SK-N-SH (cell line): ENCODE measurements at regions not wholly inside any gene's neighbourhood (a gene's known extent, or its start where the extent isn't known, plus 50 kb on each side); places are given as distances from the start of the nearest gene placed in this dataset.
A peak's percentile ranks its signal among the peaks of the same experiment; 100 is the strongest.

Source experiments
- CTCF ChIA-PET: fragments of 300-600, 350-600 bp; formaldehyde crosslinking; extraction: SDS; loops from one replicate; lab custom pipeline; 2021; lab: Yijun Ruan, JAX
- POLR2A ChIA-PET: fragments of 350-600 bp; sonication (Branson Sonifier 250); formaldehyde crosslinking; extraction: SDS; loops from one replicate; lab custom pipeline; 2020; ENCODE audit warnings: antibody characterized with exemption, inconsistent platforms; lab: Yijun Ruan, JAX
- DNase-seq: peaks from one replicate; pipeline ENCODE4 v3.0.0; 2012
- H2AFZ ChIP-seq: fragments of 200-600 bp; sonication (generic); 2 replicates; pipeline ENCODE4 v1.8.1; 2016; ENCODE audit warnings: antibody characterized with exemption, mild to moderate bottlenecking, low read depth
- H3F3A ChIP-seq: fragments of 200-600 bp; sonication (generic); replicated peaks from 2 replicates; pipeline ENCODE3; 2016; ENCODE audit warnings: antibody characterized with exemption, mild to moderate bottlenecking; ENCODE audit not compliant: insufficient read depth
- H3K27ac ChIP-seq, 2 experiments: fragments of 200-500 bp in 1 of 2; fragments of 200-600 bp in 1 of 2; sonication (Bioruptor generic) in 1 of 2; sonication (generic), shearing (Covaris generic) in 1 of 2; 2 replicates each; pipeline versions ENCODE4 v1.5.1 to v1.6.1; 2014 to 2016; ENCODE audit warnings: low read depth in 2 of 2, inconsistent platforms in 1 of 2, low read length in 1 of 2, mild to moderate bottlenecking in 1 of 2, mixed read lengths in 1 of 2
- H3K27me3 ChIP-seq: fragments of 200-600 bp; sonication (generic), shearing (Covaris generic); 2 replicates; pipeline ENCODE4 v1.6.1; 2016; ENCODE audit warnings: mixed run types; ENCODE audit not compliant: insufficient read depth
- H3K36me3 ChIP-seq, 2 experiments: fragments of 200-500 bp in 1 of 2; fragments of 200-600 bp in 1 of 2; sonication (Bioruptor generic) in 1 of 2; sonication (generic) in 1 of 2; replicated peaks in 1 of 2; 2 replicates each; pipeline versions ENCODE3 to v1.5.1; 2014 to 2016; ENCODE audit warnings: low read length in 1 of 2, mild to moderate bottlenecking in 1 of 2; ENCODE audit not compliant: insufficient read depth in 2 of 2, control insufficient read depth in 1 of 2
- H3K4me1 ChIP-seq, 2 experiments: fragments of 200-500 bp in 1 of 2; fragments of 200-600 bp in 1 of 2; sonication (Bioruptor generic) in 1 of 2; sonication (generic), shearing (Covaris generic) in 1 of 2; 2 replicates each; pipeline versions ENCODE4 v1.5.1 to v1.6.1; 2014 to 2016; ENCODE audit warnings: low read depth in 1 of 2, low read length in 1 of 2, mixed run types in 1 of 2; ENCODE audit not compliant: insufficient read depth in 2 of 2, control insufficient read depth in 1 of 2
- H3K4me2 ChIP-seq: fragments of 200-600 bp; sonication (generic), shearing (Covaris generic); 2 replicates; pipeline ENCODE4 v1.6.1; 2017; ENCODE audit warnings: mixed run types
- H3K4me3 ChIP-seq, 2 experiments: fragments of 200-500 bp in 1 of 2; fragments of 200-600 bp in 1 of 2; sonication (Bioruptor generic) in 1 of 2; sonication (generic), shearing (Covaris generic) in 1 of 2; 2 replicates each; pipeline versions ENCODE4 v1.5.1 to v1.8.1; 2014 to 2016; ENCODE audit warnings: low read depth in 2 of 2, inconsistent platforms in 1 of 2, low read length in 1 of 2, mild to moderate bottlenecking in 1 of 2, mixed read lengths in 1 of 2, moderate library complexity in 1 of 2
- H3K79me2 ChIP-seq: fragments of 200-600 bp; sonication (generic); 2 replicates; pipeline ENCODE4 v1.8.1; 2017; ENCODE audit warnings: mild to moderate bottlenecking; ENCODE audit not compliant: insufficient read depth
- H3K9ac ChIP-seq: fragments of 200-600 bp; sonication (generic); 2 replicates; pipeline ENCODE4 v1.6.1; 2017; ENCODE audit warnings: mixed run types
- H3K9me2 ChIP-seq: fragments of 200-600 bp; sonication (generic); 2 replicates; pipeline ENCODE4 v1.6.1; 2017; ENCODE audit warnings: mixed run types
- H3K9me3 ChIP-seq: fragments of 200-600 bp; sonication (generic); 2 replicates; pipeline ENCODE4 v1.6.1; 2017; ENCODE audit warnings: mixed run types, mild to moderate bottlenecking, moderate library complexity
- H4K20me1 ChIP-seq: fragments of 200-600 bp; sonication (generic); 2 replicates; pipeline ENCODE4 v1.6.1; 2017; ENCODE audit warnings: mild to moderate bottlenecking, mixed run types; ENCODE audit not compliant: insufficient read depth
- ELF1 ChIP-seq: IDR thresholded peaks from 2 replicates; pipeline ENCODE4 v1.4.0; 2012
- EP300 ChIP-seq, 2 experiments: IDR thresholded peaks; 2 replicates each; pipeline versions ENCODE4 v1.4.0 to v1.6.1; 2012; ENCODE audit warnings: borderline replicate concordance in 1 of 2, low read depth in 1 of 2, low read length in 1 of 2
- FOSL2 ChIP-seq: IDR thresholded peaks from 2 replicates; pipeline ENCODE4 v1.4.0; 2012; ENCODE audit warnings: low read depth, mild to moderate bottlenecking, moderate library complexity, borderline replicate concordance
- FOXM1 ChIP-seq: IDR thresholded peaks from 2 replicates; pipeline ENCODE4 v1.4.0; 2012; ENCODE audit warnings: low read depth, mild to moderate bottlenecking
- IRF3 ChIP-seq: fragments of 150-350 bp; IDR thresholded peaks from 2 replicates; pipeline ENCODE4 v1.6.1; 2016; ENCODE audit warnings: mild to moderate bottlenecking, low read depth, low read length
- MEF2A ChIP-seq: IDR thresholded peaks from 2 replicates; pipeline ENCODE4 v1.4.0; 2012; ENCODE audit warnings: low read depth, borderline replicate concordance
- MXI1 ChIP-seq: IDR thresholded peaks from 2 replicates; pipeline ENCODE4 v1.6.1; 2012; ENCODE audit warnings: mild to moderate bottlenecking, low read depth, low read length, improper control_type of control experiment
- PBX3 ChIP-seq: IDR thresholded peaks from 2 replicates; pipeline ENCODE4; 2012
- POLR2AphosphoS5 ChIP-seq: IDR thresholded peaks from 2 replicates; pipeline ENCODE4 v1.6.1; 2012; ENCODE audit warnings: low read depth, low read length
- RAD21 ChIP-seq: IDR thresholded peaks from 2 replicates; pipeline ENCODE4 v1.6.1; 2012; ENCODE audit warnings: mild to moderate bottlenecking, low read length
- RCOR1 ChIP-seq: fragments of 150-350 bp; IDR thresholded peaks from 2 replicates; pipeline ENCODE4 v1.6.1; 2017; ENCODE audit warnings: antibody characterized with exemption, low read length
- REST ChIP-seq: IDR thresholded peaks from 2 replicates; pipeline ENCODE4 v1.6.1; 2012; ENCODE audit warnings: mild to moderate bottlenecking, low read depth, low read length, moderate library complexity
- RFX5 ChIP-seq: IDR thresholded peaks from 2 replicates; pipeline ENCODE4 v1.6.1; 2012; ENCODE audit warnings: mild to moderate bottlenecking, improper control_type of control experiment, low read length
- RXRA ChIP-seq: IDR thresholded peaks from 2 replicates; pipeline ENCODE4 v1.4.0; 2012; ENCODE audit warnings: low read depth, mild to moderate bottlenecking, borderline replicate concordance
- SIN3A ChIP-seq: IDR thresholded peaks from 2 replicates; pipeline ENCODE4 v1.6.1; 2012; ENCODE audit warnings: low read depth, mild to moderate bottlenecking, low read length, moderate library complexity, borderline replicate concordance
- TCF12 ChIP-seq: IDR thresholded peaks from 2 replicates; pipeline ENCODE4 v1.4.0; 2012
- USF2 ChIP-seq: fragments of 150-350 bp; IDR thresholded peaks from 2 replicates; pipeline ENCODE4 v1.6.1; 2017; ENCODE audit warnings: antibody characterized with exemption, low read length, low read depth, borderline replicate concordance
- YY1 ChIP-seq: IDR thresholded peaks from 2 replicates; pipeline ENCODE4 v1.4.0; 2012; ENCODE audit warnings: low read depth, mild to moderate bottlenecking
- ZBTB33 ChIP-seq: IDR thresholded peaks from 2 replicates; pipeline ENCODE4 v1.4.0; 2012; ENCODE audit warnings: low read depth, borderline replicate concordance
- WGBS: methylation state at CpG from one replicate; pipeline ENCODE4 v1.1.6; 2017; ENCODE audit warnings: low lambda C conversion rate; 5-methylcytosine and 5-hydroxymethylcytosine counted together

DNA sequence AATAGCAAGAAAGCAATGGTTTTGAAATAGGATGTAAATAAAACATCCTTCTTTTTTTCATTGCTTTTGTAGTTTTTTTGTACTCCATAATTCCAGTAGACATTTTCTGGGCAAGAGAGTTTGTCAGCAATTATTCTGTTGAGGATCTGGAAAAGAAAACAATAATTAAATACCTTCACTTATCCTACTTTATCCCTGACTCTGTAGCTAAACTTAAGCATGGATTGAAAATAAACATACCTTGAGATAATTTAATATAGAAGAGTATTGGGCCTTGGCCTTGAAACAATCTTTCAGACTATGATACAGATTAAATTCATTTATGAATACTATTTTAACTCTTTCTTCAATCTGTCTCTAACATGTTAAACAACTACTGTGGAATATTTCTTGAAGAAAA lies 321.2 kb downstream of the CHRM3 start:
- Histone ChIP-seq H3K27me3 (no peaks in the 10 kb centered on the region), H3K9me2 (no peaks in the 10 kb centered on the region), H2AFZ (no peak overlapping the region), H4K20me1 (no peaks in the 10 kb centered on the region), H3K79me2 (no peaks in the 10 kb centered on the region), H3K9me3 (no peaks in the 10 kb centered on the region), H3K4me2 (no peak overlapping the region), H3K4me3 (no peak overlapping the region), H3K4me1 (peaks cover 0 to 15% of the 10 kb centered on the region in 2 experiments; a peak in 2 of 4 replicates), H3K9ac (no peak overlapping the region), H3F3A (no peaks in the 10 kb centered on the region), H3K27ac (peak overlapping the region in 1 of 2 experiments; percentile 73; a peak in 2 of 4 replicates), H3K36me3 (no peaks in the 10 kb centered on the region)
- TF ChIP-seq PBX3: no peak
- no peak for TF ChIP-seq YY1
- TF ChIP-seq RAD21: no peak
- TF ChIP-seq POLR2AphosphoS5: no peak
- TF ChIP-seq MEF2A: no peak
- no peak for TF ChIP-seq RXRA
- no peak for TF ChIP-seq RFX5
- no peak for TF ChIP-seq USF2
- no peak for TF ChIP-seq ELF1
- no peak for TF ChIP-seq MXI1
- TF ChIP-seq EP300 (IDR thresholded peaks at IDR 0.05; ENCODE audit: borderline replicate concordance in 1 of 2, low read depth in 1 of 2, low read length in 1 of 2): no peak
- CTCF ChIA-PET: no interaction called here
- DNase-seq: no peak
- POLR2A ChIA-PET: no interaction called here

DNA sequence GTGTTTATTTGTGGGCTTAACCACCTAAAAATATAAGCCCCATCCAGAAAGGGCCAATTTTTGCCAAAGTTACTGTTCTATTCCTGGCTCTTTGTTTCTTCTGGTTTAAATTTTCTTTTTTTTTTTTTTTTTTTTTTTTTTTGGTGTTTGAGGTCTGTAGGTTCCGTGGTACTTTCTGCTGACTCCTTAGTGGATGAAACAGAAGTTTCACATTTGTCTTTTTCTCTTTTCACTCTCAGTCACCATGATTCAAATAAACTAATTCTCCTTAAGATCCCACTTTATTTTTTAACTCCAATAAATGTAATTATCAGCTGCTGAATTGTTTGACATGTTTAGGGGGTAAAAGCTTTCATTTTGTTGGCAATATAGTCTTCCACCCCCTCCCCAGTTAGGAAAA lies 322.3 kb downstream of the CHRM3 start:
- ChIA-PET POLR2A (no interaction called here), CTCF (no interaction called here)
- Histone ChIP-seq H3K27me3 (no peaks in the 10 kb centered on the region), H3K4me3 (no peak overlapping the region), H3K9ac (no peak overlapping the region), H3K36me3 (peaks cover 0 to 3% of the 10 kb centered on the region in 2 experiments), H4K20me1 (no peaks in the 10 kb centered on the region), H3K4me2 (no peak overlapping the region), H3K4me1 (peaks cover 0 to 15% of the 10 kb centered on the region in 2 experiments; a peak in 2 of 4 replicates), H2AFZ (no peak overlapping the region), H3K79me2 (no peaks in the 10 kb centered on the region), H3K27ac (no peak overlapping the region), H3F3A (no peaks in the 10 kb centered on the region), H3K9me3 (no peaks in the 10 kb centered on the region), H3K9me2 (no peaks in the 10 kb centered on the region)
- WGBS: 59% methylated on average over 1 of the region's 1 CpG
- no peak for DNase-seq
- TF ChIP-seq ZBTB33 (no peak), IRF3 (no peak), RFX5 (no peak), POLR2AphosphoS5 (no peak), YY1 (no peak), EP300 (IDR thresholded peaks at IDR 0.05; ENCODE audit: borderline replicate concordance in 1 of 2, low read depth in 1 of 2, low read length in 1 of 2) (no peak), RCOR1 (no peak), TCF12 (no peak), SIN3A (no peak), FOSL2 (no peak), REST (no peak), ELF1 (no peak), FOXM1 (no peak)
